GM19455 (cell line): ENCODE measurements at regions not wholly inside any gene's neighbourhood (a gene's known extent, or its start where the extent isn't known, plus 50 kb on each side); places are given as distances from the start of the nearest gene placed in this dataset.
"Not testable (repeated sequence)": the region's sequence is repeated elsewhere in the genome, so short reads cannot be mapped to it uniquely, and the experiment has no call there.

Source experiments
- ATAC-seq: cut with Tn5 transposase; IDR thresholded peaks from one replicate; pipeline ENCODE4 v1.9.1; 2021; ENCODE audit not compliant: unreplicated experiment

DNA sequence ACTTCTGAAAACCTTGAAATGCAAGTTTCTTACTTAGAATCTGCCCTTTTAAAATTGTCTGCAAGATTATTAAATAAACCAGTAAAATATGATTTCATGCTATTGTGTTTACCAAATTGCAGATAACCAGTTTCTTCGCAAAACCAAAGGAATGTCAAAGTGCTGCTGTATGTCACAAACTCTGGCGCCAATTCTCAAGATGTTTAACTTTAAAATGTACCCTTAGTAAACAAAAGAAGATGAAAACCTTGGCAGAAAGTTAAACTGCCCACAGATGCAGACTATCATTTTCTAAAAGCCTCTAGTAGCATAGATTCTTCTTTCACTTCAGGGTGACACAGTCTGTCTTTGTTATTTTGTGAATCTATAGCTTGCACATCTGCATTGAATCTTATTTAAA lies 189.2 kb downstream of the SLITRK6 start:
- ATAC-seq, result no peak

DNA sequence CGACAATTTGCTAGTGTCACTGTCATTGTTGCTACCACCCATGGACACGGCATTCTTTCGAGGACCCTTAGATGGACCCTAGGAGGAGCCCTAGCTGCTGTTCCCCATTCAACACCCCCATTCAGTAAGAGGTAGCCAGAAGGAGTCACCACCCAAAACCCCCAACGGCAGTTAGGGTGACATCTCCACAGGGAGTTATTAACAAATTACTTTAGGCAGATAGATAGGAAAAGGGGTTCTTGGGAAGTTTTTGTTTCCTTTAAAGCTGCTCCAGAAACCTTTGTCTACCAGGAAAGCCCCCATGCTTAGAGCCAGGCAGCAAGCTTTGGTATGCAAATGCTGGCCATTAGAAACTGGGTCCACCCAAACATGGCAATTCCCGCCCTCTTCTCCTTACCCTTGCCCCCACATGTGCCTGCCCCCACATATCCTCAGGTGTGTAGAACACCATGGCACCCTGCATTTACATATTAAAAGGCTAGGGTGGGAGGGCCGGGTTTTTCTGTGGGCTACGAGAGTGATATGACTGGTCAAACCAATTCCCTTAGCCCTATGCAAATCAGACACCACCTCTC lies 190.9 kb downstream of the SLITRK6 start:
- no peak for ATAC-seq

DNA sequence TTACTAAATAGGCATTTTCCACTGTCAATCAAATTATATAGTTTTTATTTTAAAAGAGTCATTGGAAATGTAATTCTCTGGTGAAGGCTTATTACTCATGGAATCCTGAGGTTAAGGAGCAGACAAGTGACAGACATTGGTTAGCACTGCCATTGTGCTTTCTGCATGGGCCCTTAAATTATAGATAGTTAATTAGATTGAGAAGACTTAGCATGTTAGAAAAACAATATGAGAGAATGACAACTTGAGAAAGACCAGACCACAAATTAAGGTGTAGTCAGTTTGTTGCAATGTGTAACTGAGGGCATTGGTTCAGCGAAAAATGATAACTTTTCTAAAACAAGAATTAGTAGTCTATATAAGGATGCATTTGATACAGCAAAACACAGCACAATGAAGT lies 195.5 kb downstream of the SLITRK6 start:
- ATAC-seq, result no peak

DNA sequence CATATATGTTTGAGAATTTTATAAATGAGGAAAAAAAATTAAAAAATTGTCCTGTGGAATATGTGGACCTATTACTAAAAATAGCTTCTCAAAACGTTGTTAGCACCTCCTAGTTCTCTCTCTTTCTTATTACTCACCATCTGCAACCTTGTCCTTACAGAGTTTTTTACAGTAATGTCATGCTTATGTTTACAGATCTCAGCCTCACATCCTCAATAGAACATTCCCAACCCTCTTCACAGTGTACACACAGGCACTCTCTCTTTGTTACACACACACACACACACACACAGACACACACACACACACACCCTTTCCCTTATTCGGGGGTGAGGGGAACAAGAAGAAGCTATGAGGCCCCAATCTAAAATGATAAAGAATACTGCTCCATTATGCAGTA lies 197.7 kb downstream of the SLITRK6 start:
- ATAC-seq, result no peak

DNA sequence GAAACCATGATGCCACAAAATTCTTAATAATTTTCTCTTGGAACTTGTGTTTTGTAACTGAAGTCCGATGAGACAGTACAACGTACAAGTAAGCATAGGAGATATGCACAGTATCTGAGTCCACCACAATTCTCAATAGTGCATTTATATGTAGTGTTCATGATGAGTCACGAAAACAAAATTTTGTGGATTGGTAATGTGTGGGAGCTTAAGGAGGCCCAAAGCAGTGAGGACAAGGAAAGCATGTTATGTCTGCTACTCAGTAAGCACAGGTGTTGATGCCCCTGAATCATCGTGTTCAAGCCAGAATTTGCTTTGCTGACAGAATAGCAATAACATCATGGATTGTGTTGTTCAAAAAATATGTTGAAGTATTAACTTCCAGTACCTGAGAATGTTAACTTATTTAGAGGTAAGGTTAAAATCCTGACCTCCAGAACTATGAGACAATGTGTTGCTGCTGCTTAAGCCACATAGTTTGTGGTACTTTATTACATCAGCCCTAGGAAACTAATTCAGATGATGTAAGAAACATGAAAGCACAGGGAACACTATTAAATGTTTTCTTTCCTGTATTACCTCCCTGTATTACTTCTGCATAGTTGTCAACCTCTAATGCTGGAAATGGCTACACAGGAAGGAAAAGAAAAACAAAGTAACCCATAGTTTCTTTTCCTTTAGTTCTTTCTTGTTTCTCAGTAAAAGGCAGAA lies 201.3 kb downstream of the SLITRK6 start:
- no peak for ATAC-seq

DNA sequence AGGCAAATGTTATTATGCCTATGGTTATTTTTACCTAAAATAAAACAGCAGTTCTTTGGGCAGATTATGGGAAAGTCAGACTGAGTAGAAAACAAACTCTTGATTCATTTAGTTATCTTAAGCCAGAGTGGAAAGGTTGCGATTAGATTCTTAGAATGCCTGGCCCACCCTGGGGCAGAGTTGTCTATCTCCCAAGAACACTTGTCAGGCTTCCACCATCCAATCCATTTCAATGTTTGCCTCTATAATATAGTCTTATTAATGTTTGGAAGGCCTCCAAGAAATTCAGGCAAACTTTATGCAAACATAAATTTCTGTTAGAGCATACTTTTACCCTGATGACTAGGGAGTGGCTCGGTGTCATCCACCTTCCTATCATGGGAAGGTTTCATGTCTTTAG lies 207.0 kb downstream of the SLITRK6 start:
- ATAC-seq, result no peak

DNA sequence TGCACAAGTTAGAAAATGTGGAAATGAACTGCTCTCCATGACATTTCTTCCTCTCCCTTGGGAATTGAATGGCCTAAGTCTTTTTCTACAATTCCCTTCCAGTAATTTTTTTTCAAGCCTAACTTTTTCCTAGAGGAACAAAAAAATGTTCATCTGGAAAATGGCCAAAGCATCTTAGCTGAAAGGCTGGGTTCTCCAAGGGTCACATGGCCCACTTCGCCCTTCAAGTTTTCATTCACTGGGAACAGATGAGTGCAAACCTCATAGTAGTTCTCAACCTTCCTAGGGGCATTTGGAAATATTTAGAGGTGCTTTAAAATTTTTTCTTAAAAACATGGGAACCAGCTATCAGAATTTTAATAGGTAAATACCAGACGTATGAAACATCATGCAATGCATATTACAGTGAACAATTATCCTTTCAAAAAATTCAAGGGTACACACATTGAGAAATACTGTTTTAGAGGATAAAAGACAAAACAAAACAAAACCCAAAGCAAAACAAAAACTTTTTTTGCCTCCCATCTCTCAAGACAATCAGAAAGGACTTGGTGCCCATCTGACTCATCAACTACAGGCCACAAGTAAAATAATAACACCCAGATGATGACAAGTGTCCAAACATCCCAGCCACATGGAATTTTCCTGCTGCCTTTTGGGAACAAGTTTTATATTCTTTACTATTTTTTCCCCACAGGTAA lies 208.8 kb downstream of the SLITRK6 start:
- no peak for ATAC-seq

DNA sequence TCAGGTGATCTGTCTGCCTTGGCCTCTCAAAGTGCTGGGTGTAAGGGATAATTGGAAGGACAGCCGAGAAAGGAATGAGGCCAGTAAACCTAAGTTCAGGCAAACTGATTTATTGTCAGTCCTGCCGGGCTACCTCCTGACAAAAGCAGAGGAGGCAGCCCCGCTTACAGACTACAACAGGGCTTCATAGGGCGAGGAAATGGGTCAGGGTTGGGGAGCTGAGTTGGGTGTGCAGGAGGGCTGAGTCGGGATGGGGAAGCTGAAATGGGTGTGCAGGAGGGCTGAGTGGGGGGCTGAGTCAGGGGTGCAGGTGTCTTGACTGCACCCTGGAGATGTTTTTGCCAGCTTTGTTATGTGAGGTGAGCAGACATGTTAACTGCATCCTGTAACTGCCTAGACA lies 210.2 kb downstream of the SLITRK6 start:
- no peak for ATAC-seq

DNA sequence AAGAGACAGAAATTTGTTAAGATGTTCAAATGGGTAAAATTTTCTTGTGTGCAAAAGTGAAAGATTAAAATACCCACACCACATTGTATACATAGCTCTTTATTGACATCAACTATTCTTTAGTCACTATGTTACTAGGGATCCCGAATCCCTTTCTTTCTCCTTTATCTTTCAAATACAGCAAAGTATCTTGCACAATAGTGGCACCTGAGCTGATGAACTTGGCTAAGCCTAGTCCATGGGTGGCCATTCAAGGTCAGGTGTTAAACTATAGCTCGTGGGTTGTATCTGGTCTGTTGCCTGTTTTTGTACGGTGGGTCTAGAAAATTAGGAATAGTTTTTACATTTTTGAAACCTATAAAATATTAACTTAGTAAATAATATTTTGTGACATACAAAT lies 210.9 kb downstream of the SLITRK6 start:
- ATAC-seq, result no peak

DNA sequence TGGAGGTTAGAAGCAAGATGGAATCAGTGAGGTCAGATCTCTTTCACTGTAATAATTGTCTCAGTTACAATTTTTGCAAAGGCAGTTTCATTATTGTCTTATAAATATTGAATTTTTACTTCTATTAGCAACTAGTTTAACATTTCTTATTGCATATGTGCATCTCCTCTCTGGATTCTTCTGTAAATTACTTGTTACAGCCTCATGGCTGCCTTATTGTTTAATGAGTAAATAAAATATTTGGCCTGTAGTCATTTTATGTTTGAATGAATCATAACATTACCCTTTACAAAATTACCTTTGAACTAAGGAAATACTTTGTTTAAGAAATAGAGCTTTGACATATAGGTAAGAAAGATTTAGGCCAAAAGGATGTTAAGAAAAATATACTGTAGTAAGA lies 212.4 kb downstream of the SLITRK6 start:
- ATAC-seq, result no peak

DNA sequence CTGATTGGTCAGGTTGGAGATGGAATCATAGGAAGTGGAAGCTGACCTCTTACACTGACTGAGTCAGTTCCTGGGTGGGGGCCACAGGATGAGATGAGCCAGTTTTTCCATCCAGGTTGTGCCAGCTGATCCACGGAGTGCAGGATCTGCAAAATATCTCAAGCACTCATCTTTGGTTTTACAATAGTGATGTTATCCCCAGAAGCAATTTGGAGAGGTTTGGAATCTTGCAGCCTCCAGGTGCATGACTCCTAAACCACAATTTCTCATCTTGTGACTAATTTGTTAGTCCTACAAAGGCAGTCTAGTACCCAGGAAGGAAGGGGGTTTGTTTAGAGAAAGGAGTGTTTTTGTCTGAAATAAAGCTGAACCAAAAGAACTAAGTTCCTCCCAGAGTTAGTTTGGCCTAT lies 212.8 kb downstream of the SLITRK6 start:
- no peak for ATAC-seq

DNA sequence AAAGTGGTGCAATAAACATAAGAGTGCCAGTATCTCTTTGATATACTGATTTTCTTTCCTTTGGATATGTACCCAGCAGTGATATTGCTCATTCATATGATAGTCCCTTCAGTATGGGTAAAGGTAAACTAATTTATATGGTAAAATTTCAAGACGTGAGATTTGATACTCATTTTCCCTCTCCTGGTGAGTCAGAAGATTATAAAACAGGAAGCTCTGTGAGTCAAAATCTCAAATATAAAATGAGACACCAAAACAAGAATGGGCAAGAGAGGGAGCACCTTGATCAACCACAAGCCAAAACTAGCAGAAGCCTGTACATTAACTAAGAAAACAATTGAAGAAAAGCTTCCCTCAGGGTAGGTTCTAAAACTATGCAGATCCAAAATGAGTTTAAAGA lies 216.3 kb downstream of the SLITRK6 start:
- no peak for ATAC-seq

DNA sequence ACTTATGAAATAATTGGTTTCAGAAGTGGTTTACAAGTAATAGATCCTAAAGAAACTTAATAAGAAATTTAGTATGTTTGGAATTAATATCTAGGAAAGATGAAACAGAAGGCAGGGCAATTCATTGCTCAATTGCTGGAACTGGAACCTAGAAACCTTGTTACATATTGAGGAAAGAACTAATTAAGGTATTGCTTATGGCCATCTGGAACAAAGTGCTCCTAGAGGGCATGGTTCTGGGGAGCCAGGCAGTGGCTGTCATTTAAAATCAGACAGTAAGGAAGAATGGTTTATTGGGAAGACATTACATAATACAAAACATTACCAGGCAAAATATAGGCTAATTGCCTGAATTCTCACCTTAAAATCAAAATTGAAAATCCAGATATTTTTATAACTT lies 224.1 kb downstream of the SLITRK6 start:
- no peak for ATAC-seq

DNA sequence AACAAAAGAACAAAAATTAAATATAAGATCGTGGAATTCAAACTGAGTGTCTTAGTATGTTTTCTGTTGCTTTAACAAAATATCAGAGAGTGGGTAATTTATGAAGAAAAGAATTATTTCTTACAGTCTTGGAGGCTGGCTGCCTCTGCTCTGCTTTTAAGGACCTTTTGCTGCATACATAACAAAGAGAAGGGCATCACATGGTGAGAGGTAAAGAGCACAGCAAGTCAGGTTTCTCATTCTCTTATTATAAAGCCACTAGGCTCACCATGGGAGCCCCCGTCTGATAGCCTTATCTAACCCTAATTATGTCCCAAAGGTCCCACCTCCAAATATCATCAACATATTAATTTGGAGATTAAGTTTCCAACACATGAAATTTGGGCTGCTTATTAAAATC lies 231.3 kb downstream of the SLITRK6 start:
- no peak for ATAC-seq

DNA sequence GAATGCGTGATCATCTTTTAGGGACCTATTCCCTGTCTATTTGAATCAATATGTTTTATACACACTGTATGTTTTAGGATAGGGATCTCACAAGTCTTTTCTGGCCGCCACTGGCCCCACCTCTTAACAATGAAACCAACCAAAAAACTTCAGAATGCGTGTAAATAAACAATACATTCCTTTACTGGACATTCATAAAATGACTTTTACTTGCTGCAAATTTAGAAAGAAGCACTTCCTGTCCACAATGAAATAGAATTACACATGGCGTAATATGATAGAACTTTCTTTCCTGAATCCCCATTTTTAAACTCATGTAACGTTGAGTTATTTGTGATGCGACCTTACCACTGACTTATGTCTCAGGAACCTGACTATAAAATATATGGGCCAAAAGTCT lies 233.6 kb downstream of the SLITRK6 start:
- no peak for ATAC-seq

DNA sequence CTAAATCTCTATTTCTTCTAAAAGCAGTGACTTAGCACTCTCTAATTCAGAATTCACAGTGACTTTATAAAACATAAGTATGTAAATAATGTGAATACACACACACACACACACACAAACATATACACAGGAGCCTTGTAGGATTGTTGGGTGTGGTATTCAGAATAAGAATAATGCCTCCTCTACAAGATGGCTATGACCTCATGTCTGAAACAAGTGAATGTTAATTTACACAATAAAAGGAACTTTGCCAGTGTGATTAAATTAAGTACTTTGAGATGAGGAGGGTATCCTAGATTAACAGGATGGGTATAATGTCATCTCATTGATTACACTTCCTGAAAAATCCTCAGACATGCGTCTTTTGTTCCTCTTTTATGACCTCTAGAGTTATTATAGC lies 234.6 kb downstream of the SLITRK6 start:
- no peak for ATAC-seq

DNA sequence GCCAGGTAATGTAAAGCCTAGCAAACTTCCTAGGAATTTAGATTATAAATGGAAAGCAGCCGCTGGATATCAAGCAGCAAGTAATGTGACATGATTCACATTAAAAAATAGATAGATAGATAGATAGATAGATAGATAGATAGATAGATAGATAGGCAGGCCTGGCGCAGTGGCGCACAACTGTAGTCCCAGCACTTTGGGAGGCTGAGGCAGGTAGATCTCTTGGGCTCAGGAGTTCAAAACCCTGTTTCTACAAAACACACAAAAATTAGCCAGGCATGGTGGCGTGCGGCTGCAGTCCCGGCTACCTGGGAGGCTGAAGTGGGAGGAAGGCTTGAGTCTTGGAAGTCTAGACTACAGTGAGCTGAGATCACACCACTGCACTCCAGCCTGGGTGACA lies 236.9 kb downstream of the SLITRK6 start:
- no peak for ATAC-seq

DNA sequence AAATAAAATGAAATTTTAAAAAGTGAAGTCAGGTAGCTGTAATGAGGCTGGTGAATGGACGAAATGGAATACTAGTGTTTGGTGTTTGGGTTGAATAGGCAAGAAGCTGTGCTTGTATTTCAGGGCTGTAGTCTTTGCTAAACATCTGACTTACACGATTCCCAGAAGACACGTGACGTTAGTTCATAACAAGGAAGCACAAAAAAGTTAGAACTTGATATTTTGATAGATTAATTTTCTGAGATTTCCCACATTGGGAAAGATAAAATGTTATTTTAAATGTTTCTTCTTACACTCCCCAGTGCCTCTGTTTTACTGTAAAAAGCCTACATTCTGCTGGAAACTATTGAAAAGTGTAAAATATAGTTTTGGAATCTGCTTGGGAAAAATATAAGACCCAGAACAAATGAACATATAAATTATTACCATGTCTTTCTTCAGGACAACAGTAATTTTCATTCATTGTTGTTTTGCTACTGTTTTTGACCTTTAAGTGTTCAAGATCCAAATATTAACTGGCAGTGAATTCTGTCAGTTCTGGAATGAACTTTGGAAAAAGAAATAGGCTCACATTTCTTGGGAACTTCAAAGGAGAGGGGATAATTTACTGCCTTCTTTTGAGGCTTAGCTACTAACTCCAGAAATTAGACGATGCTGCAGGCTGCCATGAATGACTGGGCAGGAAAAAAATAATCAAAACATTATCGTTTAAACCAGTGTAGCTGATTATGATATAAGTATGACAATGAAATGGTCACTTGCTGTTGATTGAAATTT lies 241.3 kb downstream of the SLITRK6 start:
- no peak for ATAC-seq

DNA sequence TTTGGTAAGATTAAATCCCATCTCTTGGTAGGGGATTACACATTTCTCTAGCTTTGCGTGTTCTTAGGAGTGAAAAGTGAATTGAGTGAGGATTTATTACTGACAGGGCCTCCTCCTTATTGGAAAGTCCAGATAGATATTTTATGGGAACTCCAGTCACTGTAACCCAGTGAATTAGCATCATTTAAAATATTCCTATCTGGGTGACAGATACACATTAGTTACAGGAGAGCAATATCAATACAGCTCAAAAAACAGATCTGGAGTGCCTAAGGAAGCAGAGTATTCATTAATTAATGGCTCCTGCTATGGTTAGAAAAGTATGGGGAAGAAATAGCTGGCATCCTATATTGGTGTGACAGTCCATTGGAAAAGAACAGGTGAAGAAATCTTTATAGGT lies 248.2 kb downstream of the SLITRK6 start:
- no peak for ATAC-seq

DNA sequence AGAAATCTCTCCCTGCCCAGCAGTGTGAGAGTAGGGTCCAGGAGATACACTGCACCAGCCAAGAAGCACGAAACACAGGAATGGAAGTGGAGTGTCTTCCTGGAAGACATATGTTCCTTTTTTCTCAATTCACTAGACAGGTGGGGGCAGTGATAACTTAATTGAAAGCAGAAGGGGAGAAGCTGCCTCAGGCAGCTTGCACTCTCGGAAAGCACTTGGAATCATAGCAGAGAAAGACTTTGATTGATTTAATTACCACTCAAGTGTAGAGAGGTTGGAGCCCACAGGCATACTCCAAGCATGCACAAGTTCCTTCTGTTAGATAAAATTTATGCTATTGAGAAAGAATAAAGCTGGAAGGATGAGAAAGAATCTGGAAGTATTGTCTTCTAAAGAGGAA lies 249.4 kb downstream of the SLITRK6 start:
- no peak for ATAC-seq

DNA sequence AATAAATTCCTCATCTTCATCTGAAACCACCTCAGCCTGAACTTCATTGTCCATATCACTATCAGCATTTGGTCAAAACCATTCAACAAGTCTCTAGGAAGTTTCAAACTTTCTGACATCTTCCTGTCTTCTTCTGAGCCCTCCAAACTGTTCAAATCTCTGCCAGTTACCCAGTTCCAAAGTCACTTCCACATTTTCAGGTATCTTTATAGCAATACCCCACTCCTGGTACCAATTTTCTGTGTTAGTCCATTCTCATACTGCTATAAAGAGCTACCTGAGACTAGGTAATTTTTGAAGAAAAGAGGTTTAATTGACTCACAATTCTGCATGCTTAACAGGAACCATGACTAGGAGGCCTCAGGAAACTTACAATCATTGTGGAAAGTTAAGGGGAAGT lies 250.4 kb downstream of the SLITRK6 start:
- not testable (repeated sequence) for ATAC-seq

DNA sequence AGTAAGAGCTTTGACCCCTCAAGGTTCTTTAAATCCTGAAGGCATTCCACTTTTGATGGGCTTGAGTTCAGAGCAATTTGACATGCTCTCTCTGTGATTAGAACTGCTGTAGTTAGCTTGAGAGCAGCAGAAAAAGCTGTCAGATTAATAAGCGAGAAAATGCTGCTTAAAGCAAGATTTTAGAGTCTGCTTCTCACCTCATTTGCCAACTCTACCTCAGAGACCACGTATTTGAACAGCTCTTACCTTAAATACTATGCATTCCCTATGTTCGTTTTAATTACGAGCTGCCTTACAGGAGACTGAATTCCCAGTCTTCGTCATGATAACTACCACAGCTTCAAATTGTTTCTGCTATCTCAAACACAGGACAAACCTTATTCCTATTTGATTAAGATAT lies 253.4 kb downstream of the SLITRK6 start:
- ATAC-seq, result no peak
